MM.1S (cell line): ENCODE measurements at regions not wholly inside any gene's neighbourhood (a gene's known extent, or its start where the extent isn't known, plus 50 kb on each side); places are given as distances from the start of the nearest gene placed in this dataset.

ENCODE experiments used
- DNase-seq: peaks from one replicate; pipeline ENCODE4 v3.0.0-alpha.2; 2015
- H2AFZ ChIP-seq: fragments of 300-600 bp; sonication (generic); 2 replicates; pipeline ENCODE4 v1.6.0; 2016; ENCODE audit warnings: antibody characterized with exemption, low read length
- H3F3A ChIP-seq: fragments of 300-600 bp; sonication (generic); 2 replicates; pipeline ENCODE4 v1.6.1; 2016; ENCODE audit warnings: mild to moderate bottlenecking, antibody characterized with exemption, low read length, moderate library complexity, mixed read lengths; ENCODE audit not compliant: insufficient read depth
- H3K27ac ChIP-seq: fragments of 300-600 bp; sonication (generic); 2 replicates; pipeline ENCODE4 v1.5.1; 2016; ENCODE audit warnings: mild to moderate bottlenecking, low read length
- H3K27me3 ChIP-seq: fragments of 300-600 bp; sonication (generic); replicated peaks from 2 replicates; pipeline ENCODE4 v1.6.0; 2016; ENCODE audit warnings: low read length; ENCODE audit not compliant: insufficient read depth
- H3K36me3 ChIP-seq: fragments of 300-600 bp; sonication (generic); replicated peaks from 2 replicates; pipeline ENCODE4 v1.6.1; 2016; ENCODE audit warnings: mild to moderate bottlenecking, low read length, mixed read lengths; ENCODE audit not compliant: insufficient read depth
- H3K4me1 ChIP-seq: fragments of 300-600 bp; sonication (generic); 2 replicates; pipeline ENCODE4 v1.6.1; 2016; ENCODE audit warnings: low read length, mixed read lengths
- H3K4me2 ChIP-seq: fragments of 300-600 bp; sonication (generic); 2 replicates; pipeline ENCODE4 v1.6.0; 2016; ENCODE audit warnings: low read depth, low read length
- H3K4me3 ChIP-seq: fragments of 300-600 bp; sonication (generic); 2 replicates; pipeline ENCODE4 v1.5.1; 2016; ENCODE audit warnings: low read length, mixed read lengths
- H3K79me2 ChIP-seq: fragments of 300-600 bp; sonication (generic); 2 replicates; pipeline ENCODE4 v1.6.1; 2016; ENCODE audit warnings: mixed run types, low read length, mixed read lengths
- H3K9ac ChIP-seq: fragments of 300-600 bp; sonication (generic); 2 replicates; pipeline ENCODE4 v1.6.1; 2016; ENCODE audit warnings: low read length, mixed read lengths
- H3K9me2 ChIP-seq: fragments of 300-600 bp; sonication (generic); replicated peaks from 2 replicates; pipeline ENCODE4 v1.6.1; 2016; ENCODE audit warnings: mild to moderate bottlenecking, low read length, mixed read lengths; ENCODE audit not compliant: insufficient read depth
- H3K9me3 ChIP-seq: fragments of 300-600 bp; sonication (generic); replicated peaks from 2 replicates; pipeline ENCODE4 v1.6.1; 2016; ENCODE audit warnings: mild to moderate bottlenecking, low read length, mixed read lengths; ENCODE audit not compliant: insufficient read depth
- H4K20me1 ChIP-seq: fragments of 300-600 bp; sonication (generic); 2 replicates; pipeline ENCODE4 v1.6.1; 2016; ENCODE audit warnings: mild to moderate bottlenecking, low read length, moderate library complexity, mixed read lengths; ENCODE audit not compliant: insufficient read depth
- EZH2 ChIP-seq: fragments of 300-600 bp; sonication (generic); optimal IDR thresholded peaks from 2 replicates; pipeline ENCODE3; 2017; ENCODE audit warnings: low read depth, mild to moderate bottlenecking, antibody characterized with exemption, low read length, mixed read lengths
- EZH2phosphoT487 ChIP-seq: fragments of 300-600 bp; sonication (generic); IDR thresholded peaks from 2 replicates; pipeline ENCODE4 v1.6.1; 2018; ENCODE audit warnings: antibody characterized with exemption, low read length
- TF ChIP-seq, protein P1 (sequence below): fragments of 300-600 bp; sonication (generic); IDR thresholded peaks from 2 replicates; pipeline ENCODE4 v1.5.1; 2016; ENCODE audit warnings: antibody characterized with exemption, low read length, mixed read lengths

DNA sequence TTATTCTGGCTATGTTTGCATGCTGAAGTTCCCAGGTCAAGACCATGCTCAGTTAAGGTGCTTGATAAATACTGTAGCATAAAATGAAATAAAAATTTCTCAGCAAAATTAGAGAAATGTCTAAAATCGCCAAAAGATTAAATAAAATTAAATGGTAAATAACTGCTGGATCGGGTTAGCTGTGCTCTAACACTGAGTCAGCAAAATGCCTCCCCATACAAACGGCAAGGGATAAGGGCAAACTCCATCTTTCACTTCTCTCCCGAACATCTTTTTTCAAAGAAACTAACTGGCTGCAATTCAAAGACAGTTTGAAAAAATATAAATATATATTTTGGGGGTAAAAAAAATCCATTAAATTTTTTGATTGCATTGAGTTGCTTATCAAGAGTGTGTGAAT, 162.2 kb upstream of the ZFHX3 start:
- Histone ChIP-seq H3F3A (no peaks in the 10 kb centered on the region), H3K4me1 (no peaks in the 10 kb centered on the region), H3K9me2 (no peaks in the 10 kb centered on the region), H3K9ac (no peak overlapping the region), H4K20me1 (no peaks in the 10 kb centered on the region), H3K27me3 (no peaks in the 10 kb centered on the region), H3K27ac (no peak overlapping the region), H3K9me3 (no peaks in the 10 kb centered on the region), H3K36me3 (no peaks in the 10 kb centered on the region), H2AFZ (no peak overlapping the region), H3K79me2 (no peaks in the 10 kb centered on the region), H3K4me3 (no peak overlapping the region), H3K4me2 (no peak overlapping the region)
- DNase-seq: no peak
- no peak for TF ChIP-seq EZH2phosphoT487
- TF ChIP-seq, protein P1, sequence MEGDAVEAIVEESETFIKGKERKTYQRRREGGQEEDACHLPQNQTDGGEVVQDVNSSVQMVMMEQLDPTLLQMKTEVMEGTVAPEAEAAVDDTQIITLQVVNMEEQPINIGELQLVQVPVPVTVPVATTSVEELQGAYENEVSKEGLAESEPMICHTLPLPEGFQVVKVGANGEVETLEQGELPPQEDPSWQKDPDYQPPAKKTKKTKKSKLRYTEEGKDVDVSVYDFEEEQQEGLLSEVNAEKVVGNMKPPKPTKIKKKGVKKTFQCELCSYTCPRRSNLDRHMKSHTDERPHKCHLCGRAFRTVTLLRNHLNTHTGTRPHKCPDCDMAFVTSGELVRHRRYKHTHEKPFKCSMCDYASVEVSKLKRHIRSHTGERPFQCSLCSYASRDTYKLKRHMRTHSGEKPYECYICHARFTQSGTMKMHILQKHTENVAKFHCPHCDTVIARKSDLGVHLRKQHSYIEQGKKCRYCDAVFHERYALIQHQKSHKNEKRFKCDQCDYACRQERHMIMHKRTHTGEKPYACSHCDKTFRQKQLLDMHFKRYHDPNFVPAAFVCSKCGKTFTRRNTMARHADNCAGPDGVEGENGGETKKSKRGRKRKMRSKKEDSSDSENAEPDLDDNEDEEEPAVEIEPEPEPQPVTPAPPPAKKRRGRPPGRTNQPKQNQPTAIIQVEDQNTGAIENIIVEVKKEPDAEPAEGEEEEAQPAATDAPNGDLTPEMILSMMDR: no peak
- no peak for TF ChIP-seq EZH2

DNA sequence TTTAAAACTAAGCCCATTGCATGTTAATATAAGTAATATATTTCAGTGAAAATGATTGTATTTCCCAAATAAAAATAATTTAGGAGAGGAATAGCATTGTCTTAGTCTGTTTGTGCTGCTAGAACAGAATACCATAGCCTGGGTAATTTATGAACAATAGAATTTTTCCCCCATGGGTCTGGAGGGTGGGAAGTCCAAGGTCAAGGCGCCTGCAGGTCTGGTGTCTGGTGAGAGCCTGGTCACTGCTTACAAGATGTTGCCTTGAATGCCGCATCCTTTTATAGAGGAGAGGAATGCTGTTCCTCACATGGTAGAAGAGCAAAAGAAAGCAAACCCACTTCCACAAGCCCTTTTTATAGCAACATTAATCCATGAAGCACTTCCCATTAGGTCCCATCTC, 161.3 kb upstream of the ZFHX3 start:
- H3K9me2 ChIP-seq: no peaks in the 10 kb centered on the region
- no peaks in the 10 kb centered on the region for H3K27me3 ChIP-seq
- no peaks in the 10 kb centered on the region for H3F3A ChIP-seq
- DNase-seq: no peak
- no peaks in the 10 kb centered on the region for H3K4me1 ChIP-seq
- H3K4me2 ChIP-seq: no peak overlapping the region
- H4K20me1 ChIP-seq: no peaks in the 10 kb centered on the region
- H3K4me3 ChIP-seq: no peak overlapping the region
- no peaks in the 10 kb centered on the region for H3K36me3 ChIP-seq
- no peak overlapping the region for H2AFZ ChIP-seq
- H3K27ac ChIP-seq: no peak overlapping the region
- no peaks in the 10 kb centered on the region for H3K79me2 ChIP-seq
- TF ChIP-seq, protein P1: no peak
- TF ChIP-seq EZH2 (no peak), EZH2phosphoT487 (no peak)
- no peaks in the 10 kb centered on the region for H3K9me3 ChIP-seq
- H3K9ac ChIP-seq: no peak overlapping the region

DNA sequence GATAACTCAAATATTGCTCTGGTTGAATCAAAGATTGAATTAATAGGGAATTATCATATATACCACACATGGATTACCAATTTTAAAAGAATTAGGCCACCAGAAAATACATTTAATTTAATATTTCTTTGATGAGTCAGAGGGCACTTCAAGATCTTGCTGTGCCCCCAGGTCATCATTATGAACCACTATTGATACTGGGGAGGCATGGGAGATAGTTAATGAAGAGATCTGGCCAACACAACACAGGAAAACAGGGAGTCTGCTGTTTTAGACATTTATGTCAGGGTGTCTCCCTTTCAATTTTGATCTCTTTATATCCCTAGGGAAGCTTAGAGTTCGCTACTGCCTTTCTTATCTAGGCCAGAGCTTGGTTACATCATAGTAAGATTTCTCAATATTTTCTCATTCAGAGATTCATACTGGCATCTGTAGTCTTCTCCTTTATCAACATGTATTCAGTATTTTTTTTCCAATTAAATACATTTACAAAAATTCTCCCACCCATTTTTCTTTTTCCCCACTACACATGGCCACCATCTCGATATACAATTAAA, 158.3 kb upstream of the ZFHX3 start:
- H2AFZ ChIP-seq: no peak overlapping the region
- no peak overlapping the region for H3K27ac ChIP-seq
- no peaks in the 10 kb centered on the region for H3F3A ChIP-seq
- H3K4me3 ChIP-seq: no peak overlapping the region
- H4K20me1 ChIP-seq: no peaks in the 10 kb centered on the region
- no peak overlapping the region for H3K4me2 ChIP-seq
- no peak for DNase-seq
- no peak overlapping the region for H3K9ac ChIP-seq
- no peaks in the 10 kb centered on the region for H3K36me3 ChIP-seq
- no peaks in the 10 kb centered on the region for H3K79me2 ChIP-seq
- H3K4me1 ChIP-seq: no peaks in the 10 kb centered on the region
- no peaks in the 10 kb centered on the region for H3K9me3 ChIP-seq
- H3K9me2 ChIP-seq: no peaks in the 10 kb centered on the region
- no peak for TF ChIP-seq EZH2
- TF ChIP-seq, protein P1: no peak
- no peak for TF ChIP-seq EZH2phosphoT487
- no peaks in the 10 kb centered on the region for H3K27me3 ChIP-seq
